ENCODE measurements at regions not wholly inside any gene's neighbourhood (a gene's known extent, or its start where the extent isn't known, plus 50 kb on each side); places are given as distances from the start of the nearest gene placed in this dataset.
A peak's percentile ranks its signal among the peaks of the same experiment; 100 is the strongest.

- H3K4me3 ChIP-seq (ENCODE audit: low read length), result no peak overlapping the region
- TF ChIP-seq, protein P1, sequence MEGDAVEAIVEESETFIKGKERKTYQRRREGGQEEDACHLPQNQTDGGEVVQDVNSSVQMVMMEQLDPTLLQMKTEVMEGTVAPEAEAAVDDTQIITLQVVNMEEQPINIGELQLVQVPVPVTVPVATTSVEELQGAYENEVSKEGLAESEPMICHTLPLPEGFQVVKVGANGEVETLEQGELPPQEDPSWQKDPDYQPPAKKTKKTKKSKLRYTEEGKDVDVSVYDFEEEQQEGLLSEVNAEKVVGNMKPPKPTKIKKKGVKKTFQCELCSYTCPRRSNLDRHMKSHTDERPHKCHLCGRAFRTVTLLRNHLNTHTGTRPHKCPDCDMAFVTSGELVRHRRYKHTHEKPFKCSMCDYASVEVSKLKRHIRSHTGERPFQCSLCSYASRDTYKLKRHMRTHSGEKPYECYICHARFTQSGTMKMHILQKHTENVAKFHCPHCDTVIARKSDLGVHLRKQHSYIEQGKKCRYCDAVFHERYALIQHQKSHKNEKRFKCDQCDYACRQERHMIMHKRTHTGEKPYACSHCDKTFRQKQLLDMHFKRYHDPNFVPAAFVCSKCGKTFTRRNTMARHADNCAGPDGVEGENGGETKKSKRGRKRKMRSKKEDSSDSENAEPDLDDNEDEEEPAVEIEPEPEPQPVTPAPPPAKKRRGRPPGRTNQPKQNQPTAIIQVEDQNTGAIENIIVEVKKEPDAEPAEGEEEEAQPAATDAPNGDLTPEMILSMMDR (conservative IDR thresholded peaks at IDR 0.05; ENCODE audit: low read depth, low read length), result no peak
- no peak for DNase-seq (ENCODE audit: low read depth)
Measured at GRCh38 chr16:86881118-86881510, 302.8 kb downstream of the FOXL1 start.

- no peak for DNase-seq (ENCODE audit: low read depth)
- TF ChIP-seq, protein P1 (conservative IDR thresholded peaks at IDR 0.05; ENCODE audit: low read depth, low read length), result no peak
Measured at GRCh38 chr16:86881861-86882273, 303.5 kb downstream of the FOXL1 start.

GRCh38 chr16:86882586-86883280, 304.4 kb downstream of the FOXL1 start:
- H3K4me3 ChIP-seq (ENCODE audit: low read length), result no peak overlapping the region
- TF ChIP-seq, protein P1 (conservative IDR thresholded peaks at IDR 0.05; ENCODE audit: low read depth, low read length), result no peak
- peak; percentile 71 for DNase-seq (ENCODE audit: low read depth)

More at GRCh38 chr16:86881861-86882273, 303.5 kb downstream of the FOXL1 start:
- no peak overlapping the region for H3K4me3 ChIP-seq (ENCODE audit: low read length)

GRCh38 chr16:86883583-86884389, 305.4 kb downstream of the FOXL1 start:
- H3K4me3 ChIP-seq (ENCODE audit: low read length), result no peak overlapping the region
- no peak for DNase-seq (ENCODE audit: low read depth)
- TF ChIP-seq, protein P1 (conservative IDR thresholded peaks at IDR 0.05; ENCODE audit: low read depth, low read length), result no peak

- DNase-seq (ENCODE audit: low read depth), result no peak
- H3K4me3 ChIP-seq (ENCODE audit: low read length), result no peak overlapping the region
- TF ChIP-seq, protein P1 (conservative IDR thresholded peaks at IDR 0.05; ENCODE audit: low read depth, low read length), result no peak
Measured at GRCh38 chr16:86884390-86884650, 306.0 kb downstream of the FOXL1 start.

DNA sequence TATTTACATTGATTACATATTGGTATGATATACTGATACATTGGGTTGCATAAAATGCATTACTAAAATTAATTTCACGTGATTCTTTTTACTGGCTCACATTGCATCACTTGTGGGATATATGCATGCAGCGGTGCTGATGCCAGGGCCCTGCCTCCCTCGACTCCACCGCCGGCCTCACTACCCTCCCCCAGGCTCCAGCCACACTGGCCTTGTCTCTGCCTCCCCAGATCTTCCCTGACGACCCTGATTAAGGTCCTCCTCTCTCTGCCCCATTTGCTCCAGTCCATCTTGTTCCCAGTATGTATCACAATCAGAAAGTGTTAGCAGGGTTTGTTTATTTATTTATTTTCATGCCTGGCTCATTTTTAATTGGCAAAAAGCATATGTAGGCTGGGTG, 306.8 kb downstream of the FOXL1 start:
- H3K4me3 ChIP-seq (ENCODE audit: low read length), result no peak overlapping the region
- TF ChIP-seq, protein P1 (conservative IDR thresholded peaks at IDR 0.05; ENCODE audit: low read depth, low read length), result no peak
- DNase-seq (ENCODE audit: low read depth), result no peak

DNA sequence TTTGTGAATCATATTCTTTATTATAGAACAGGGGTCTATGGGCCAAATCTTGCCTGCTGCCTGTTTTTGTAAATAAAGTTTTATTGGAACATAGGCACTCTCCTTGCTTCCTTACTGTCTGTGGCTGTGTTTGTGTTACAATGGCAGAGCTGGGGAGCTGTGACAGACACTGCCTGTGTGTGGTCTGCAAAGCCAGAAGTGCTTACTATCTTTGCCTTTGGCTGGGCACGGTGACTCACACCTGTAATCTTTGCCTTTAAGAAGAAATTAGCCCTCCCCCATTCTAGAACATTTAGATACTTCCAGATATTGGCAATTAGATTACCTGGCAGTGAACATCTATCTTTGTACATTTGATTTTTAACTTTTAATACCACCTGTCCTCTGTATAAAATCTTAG, 308.3 kb downstream of the FOXL1 start:
- TF ChIP-seq, protein P1 (conservative IDR thresholded peaks at IDR 0.05; ENCODE audit: low read depth, low read length), result no peak
- no peak overlapping the region for H3K4me3 ChIP-seq (ENCODE audit: low read length)
- no peak for DNase-seq (ENCODE audit: low read depth)
